Breast epithelium (tissue), 3 donors: ENCODE measurements at regions not wholly inside any gene's neighbourhood (a gene's known extent, or its start where the extent isn't known, plus 50 kb on each side); places are given as distances from the start of the nearest gene placed in this dataset.

Source experiments
- CTCF ChIP-seq, 3 donors: fragments of 450-650 bp; IDR thresholded peaks; one replicate each; pipeline ENCODE4 v1.5.1; 2016 to 2017; ENCODE audit warnings: antibody characterized with exemption in 3 of 3, mild to moderate bottlenecking in 3 of 3, moderate library complexity in 3 of 3
- POLR2A ChIP-seq: fragments of 450-650 bp; IDR thresholded peaks from one replicate; pipeline ENCODE4 v1.6.1; 2016; ENCODE audit warnings: antibody characterized with exemption, mild to moderate bottlenecking, moderate library complexity
- POLR2AphosphoS5 ChIP-seq, 3 donors: sonication (generic); formaldehyde crosslinking; IDR thresholded peaks; one replicate each; pipeline ENCODE4 v1.6.1; 2017; ENCODE audit warnings: antibody characterized with exemption in 3 of 3

GRCh38 chr11:81899156-81899555 is 834.5 kb downstream of the FAM181B start:
- TF ChIP-seq POLR2A (no peak), POLR2AphosphoS5 (IDR thresholded peaks at IDR 0.05) (no peak), CTCF (IDR thresholded peaks at IDR 0.05) (no peak)
